ENCODE measurements at regions not wholly inside any gene's neighbourhood (a gene's known extent, or its start where the extent isn't known, plus 50 kb on each side); places are given as distances from the start of the nearest gene placed in this dataset.

DNA sequence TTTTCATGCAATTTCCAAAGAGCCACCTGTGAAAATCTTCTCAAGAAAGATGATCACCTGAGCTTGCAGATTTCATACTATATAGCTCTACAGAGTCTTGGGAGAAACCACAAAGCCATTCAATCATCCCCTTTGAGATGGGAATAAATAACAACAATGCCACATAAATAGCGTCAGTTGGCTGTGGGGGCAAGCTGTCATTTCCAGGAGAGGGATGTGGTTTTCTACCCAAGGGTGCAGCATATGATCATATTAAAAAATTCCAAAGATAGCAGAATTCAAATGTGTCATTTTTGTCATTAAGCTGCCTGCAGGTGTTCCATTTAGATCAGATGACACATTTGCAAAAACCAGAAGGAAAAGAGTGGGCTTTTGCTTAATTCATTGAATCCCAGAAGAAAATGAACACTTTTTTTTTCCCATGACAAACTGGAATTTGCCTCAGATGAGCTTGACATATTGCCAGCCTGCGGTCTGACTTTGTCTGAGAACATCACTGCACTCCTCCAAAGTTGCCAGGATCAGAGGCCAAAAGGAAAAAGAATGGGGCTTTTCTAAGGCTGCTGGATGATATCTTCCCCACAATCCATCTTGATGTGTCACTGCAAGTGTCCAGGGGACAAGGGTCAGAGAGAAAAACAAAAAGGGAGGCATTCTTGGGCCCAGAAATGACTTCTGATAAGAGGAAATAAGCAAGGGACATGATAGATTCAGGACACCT is 314.1 kb upstream of the USP25 start:
- TF ChIP-seq EP300 (IDR thresholded peaks at IDR 0.05) (no peak), POLR2AphosphoS5 (IDR thresholded peaks at IDR 0.05) (no peak)
